Left lobe of liver (tissue), 2 donors: ENCODE measurements at regions not wholly inside any gene's neighbourhood (a gene's known extent, or its start where the extent isn't known, plus 50 kb on each side); places are given as distances from the start of the nearest gene placed in this dataset.

Experiments used
- ATAC-seq: fragments of 200-7000 bp; cut with Tn5 transposase; one replicate; pipeline ENCODE4 v1.9.1; 2020; ENCODE audit warnings: mild to moderate bottlenecking, moderate library complexity
- DNase-seq: peaks from one replicate; pipeline ENCODE4 v3.0.0-alpha.2; 2020; ENCODE audit warnings: low spot score
- donor health status: DM: no; HTN: no; CAD: no; lungs with moderate emphysema.
- donor health status: DM: no; HTN: yes; CAD: no.

- ATAC-seq = no peak
- no peak for DNase-seq
Measured at GRCh38 chr6:112701201-112701600, 354.1 kb downstream of the RFPL4B start.

DNA sequence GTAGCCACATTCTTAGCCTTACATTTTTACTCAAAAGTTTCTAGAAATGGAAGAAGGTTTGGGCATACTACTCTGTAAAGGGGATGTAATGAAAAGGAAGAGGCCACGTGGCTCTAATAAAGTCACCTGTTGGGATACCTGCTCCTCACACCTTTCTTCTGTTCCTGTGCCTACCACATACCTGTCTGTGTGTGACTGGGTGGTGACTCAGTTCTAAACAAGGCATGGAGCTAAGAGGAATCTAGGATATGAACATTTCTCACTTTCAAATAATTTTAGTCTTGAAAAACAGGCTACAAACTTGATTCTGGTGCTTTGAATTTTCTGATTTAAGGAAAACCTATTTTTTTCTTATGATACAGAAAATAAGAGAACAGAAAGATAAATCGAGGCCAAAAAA is 363.6 kb downstream of the RFPL4B start:
- ATAC-seq = no peak
- no peak for DNase-seq

DNA sequence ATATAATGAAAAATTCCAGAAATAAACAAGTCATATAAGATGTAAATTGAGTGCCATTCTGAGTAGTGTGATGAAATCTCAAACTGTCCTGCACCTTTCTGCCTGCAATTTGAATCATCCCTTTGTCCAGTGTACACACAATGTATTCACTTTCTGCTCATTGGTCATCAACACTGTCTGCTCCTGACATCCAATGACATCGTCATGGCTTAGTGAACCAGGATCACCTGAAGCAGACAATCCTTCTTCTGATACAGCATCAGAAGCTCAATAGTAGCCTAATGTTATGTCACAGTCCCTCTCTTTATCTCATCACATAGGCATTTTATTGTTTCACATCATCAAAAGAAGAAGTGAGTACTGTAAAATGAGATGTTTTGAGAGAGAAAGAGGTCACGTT is 366.3 kb downstream of the RFPL4B start:
- no peak for ATAC-seq

DNA sequence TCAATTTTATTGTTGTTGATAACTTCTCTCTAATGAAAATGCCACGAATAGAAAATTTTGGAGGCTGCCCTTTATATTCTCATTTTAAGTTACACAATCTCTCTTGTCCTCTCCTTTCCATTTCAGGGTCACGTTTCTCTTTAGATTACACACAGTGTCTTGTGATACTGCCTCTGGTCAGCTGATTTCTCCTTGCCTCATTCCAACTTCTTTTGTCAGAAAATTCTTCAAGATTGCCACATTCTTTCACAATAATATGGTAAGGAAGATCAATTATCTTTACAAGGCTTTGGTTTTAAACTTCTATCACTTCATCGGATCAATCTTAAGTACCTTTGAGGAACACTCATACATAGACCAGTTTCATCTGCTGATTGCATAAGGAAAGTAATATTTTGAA is 370.3 kb downstream of the RFPL4B start:
- no peak for ATAC-seq

More for the DNA sequence above, 366.3 kb downstream of the RFPL4B start:
- no peak for DNase-seq

GRCh38 chr6:112717856-112718255 is 370.7 kb downstream of the RFPL4B start:
- DNase-seq (no peak), ATAC-seq (no peak)

More for the DNA sequence above, 370.3 kb downstream of the RFPL4B start:
- no peak for DNase-seq

GRCh38 chr6:112725541-112726085 is 378.5 kb downstream of the RFPL4B start:
- ATAC-seq (no peak), DNase-seq (no peak)

GRCh38 chr6:112735129-112735528 is 388.0 kb downstream of the RFPL4B start:
- DNase-seq (no peak), ATAC-seq (no peak)

GRCh38 chr6:112739766-112740165 is 392.6 kb downstream of the RFPL4B start:
- DNase-seq (no peak), ATAC-seq (no peak)

DNA sequence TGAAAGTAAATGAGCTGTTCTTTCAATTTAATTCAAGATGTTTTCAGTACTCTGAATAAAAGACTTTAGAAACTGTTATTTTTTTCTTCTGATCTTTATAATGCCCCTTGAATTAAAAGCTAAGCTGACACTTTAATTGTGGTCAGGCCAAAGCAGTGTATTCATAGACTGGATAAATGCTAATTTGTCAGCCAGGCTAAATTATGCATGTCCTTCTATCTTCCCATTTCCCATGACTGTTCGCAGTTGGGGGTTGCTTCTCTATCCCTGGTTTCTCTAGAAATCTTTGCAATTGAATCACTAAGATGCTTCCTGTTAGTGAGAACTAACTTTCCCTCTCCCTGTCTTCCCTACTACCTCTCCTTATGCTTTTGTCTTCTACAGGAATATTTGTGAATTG is 396.2 kb downstream of the RFPL4B start:
- no peak for ATAC-seq
- DNase-seq = no peak

- ATAC-seq = no peak
- DNase-seq = no peak
Measured at GRCh38 chr6:112744827-112745226, 397.7 kb downstream of the RFPL4B start.

DNA sequence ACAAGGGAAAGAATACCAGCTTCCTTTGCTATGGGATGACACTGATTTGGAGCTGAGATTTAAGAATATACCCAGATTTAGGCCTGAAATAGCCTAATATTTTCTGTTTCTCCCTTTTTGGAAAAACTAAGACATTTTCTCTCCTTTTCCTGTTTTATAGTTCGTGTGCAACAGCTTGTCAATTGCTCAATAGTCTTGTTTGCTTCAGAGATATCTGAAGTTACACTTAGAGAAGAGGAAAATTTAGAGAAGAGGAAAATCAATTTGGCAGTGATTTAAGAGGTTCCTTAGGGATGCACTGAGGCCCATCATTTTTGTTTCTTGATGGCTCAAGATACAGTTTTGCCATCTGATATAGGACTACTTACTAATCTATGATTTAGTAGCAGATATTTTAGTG is 398.6 kb downstream of the RFPL4B start:
- DNase-seq (no peak), ATAC-seq (no peak)

DNA sequence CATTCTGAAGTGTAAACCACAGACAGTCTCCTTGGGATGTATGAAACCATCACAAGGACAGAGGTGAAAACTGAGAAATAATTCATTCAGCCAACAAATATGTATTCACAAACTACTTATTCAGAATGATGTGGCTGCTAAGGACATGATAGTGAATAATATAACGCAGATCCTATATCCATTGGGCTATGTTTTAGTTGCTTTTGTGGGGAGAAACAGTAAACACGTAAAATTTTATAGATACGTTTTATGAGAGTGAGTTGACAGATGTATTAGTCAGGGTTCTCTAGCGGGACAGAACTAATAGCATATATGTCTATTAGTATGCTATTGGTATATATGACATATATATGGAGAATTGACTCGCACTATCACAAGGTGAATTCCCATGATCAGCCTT is 402.5 kb downstream of the RFPL4B start:
- no peak for DNase-seq
- ATAC-seq = no peak

DNA sequence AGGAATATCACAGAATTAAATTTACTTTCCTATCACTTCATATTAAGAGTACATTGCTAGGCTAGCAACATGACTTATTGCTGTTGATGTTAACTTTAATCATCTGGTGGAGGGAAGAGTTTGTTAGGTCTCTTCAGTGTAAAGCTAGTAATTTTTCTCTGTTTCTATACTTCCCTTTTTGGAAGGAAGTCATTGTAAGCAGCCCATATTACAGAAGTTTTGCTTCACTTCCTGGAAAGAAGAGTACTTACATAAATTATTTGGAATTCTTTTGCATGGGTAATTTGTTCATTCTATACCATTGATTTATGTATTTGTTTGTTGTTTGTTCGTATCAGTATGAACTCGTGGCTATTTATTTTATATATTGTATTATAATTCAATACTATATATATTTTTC is 405.2 kb downstream of the RFPL4B start:
- DNase-seq = no peak
- ATAC-seq = no peak

GRCh38 chr6:112752791-112753190 is 405.7 kb downstream of the RFPL4B start:
- no peak for DNase-seq
- no peak for ATAC-seq

- no peak for ATAC-seq
- DNase-seq = no peak
Measured at GRCh38 chr6:112760831-112761230, 413.7 kb downstream of the RFPL4B start.

- DNase-seq = no peak
- ATAC-seq = no peak
Measured at GRCh38 chr6:112761740-112762139, 414.6 kb downstream of the RFPL4B start.

DNA sequence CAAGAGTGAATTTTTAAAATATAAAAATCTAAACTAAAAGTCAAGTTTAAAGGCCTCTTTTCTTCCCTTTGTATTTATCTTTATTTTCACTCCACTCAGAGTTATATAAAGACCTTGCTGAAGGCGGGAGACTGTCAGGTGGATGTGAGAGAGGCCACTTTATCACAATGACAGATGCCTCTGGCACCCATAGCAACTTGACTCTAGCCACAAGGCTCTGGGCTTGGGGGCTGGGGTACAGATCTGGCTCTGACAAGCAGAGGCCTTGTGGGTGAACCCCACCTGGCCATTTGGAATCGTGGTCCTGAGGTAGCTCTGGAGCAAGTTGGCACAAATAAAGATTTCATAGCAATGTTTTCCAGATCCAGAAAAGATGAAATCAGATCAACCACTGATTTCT is 417.2 kb downstream of the RFPL4B start:
- DNase-seq (no peak), ATAC-seq (no peak)

GRCh38 chr6:112770308-112770707 is 423.2 kb downstream of the RFPL4B start:
- no peak for ATAC-seq
- no peak for DNase-seq

DNA sequence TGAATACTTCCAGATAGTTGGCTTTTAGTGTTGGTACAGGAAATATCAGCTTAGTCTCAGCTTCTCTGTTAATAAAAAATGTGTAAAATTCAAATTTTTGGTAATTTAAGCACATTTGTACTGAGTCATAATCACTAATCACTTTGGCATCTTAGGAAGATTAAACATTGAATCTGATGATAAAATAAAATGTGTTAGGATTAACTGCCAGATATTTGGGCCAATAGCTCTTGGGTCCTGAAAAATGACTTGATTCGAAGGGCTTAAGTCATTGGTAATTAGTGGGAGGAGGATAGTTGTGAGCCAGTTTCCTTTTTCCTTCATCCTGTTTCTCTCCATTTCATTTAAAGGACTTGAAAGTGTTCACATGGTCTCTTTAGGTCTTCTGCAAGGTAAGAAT is 426.1 kb downstream of the RFPL4B start:
- ATAC-seq (no peak), DNase-seq (no peak)

DNA sequence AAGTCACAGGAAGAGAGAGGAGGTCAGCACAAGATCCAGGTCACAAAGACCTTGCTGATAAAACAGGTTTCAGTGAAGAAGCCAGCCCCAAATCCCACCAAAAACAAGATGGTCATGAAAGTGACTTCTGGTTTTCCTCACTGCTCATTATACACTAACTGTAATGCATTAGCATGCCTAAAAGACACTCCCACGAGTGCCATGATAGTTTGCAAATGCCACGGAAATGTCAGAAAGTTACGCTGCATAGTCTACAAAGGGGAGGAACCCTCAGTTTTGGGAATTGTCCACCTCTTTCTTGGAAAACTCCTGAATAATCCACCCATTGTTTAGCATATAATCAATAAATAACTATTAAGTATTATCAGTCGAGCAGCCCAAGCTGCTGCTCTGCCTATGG is 427.2 kb downstream of the RFPL4B start:
- ATAC-seq (no peak), DNase-seq (no peak)

- ATAC-seq = peak; percentile 95
Measured at GRCh38 chr6:112780498-112781096, 433.5 kb downstream of the RFPL4B start.

GRCh38 chr6:112781241-112781640 is 434.1 kb downstream of the RFPL4B start:
- no peak for DNase-seq

More at GRCh38 chr6:112780498-112781096, 433.5 kb downstream of the RFPL4B start:
- DNase-seq = peak; percentile 66

DNA sequence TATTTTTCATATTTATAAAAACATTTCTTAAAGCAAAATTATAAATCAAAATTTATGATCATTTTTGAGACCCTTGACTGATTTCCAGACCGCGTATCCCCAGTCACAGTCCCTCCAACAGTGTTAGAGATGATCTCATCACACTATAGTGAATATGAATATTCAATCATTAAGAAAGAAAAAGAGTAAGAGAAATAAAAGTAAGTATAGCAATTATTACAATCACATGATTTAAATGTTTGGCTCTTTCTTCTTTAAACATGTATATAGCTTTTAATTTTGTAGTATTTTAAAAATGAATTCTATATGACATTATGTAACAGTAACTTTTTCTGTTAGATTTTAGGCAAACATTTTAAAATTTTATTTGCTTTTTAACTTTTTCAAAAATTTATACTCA is 438.3 kb downstream of the RFPL4B start:
- DNase-seq (no peak), ATAC-seq (no peak)

More at GRCh38 chr6:112781241-112781640, 434.1 kb downstream of the RFPL4B start:
- no peak for ATAC-seq
